AG10803 (cell line): ENCODE measurements at regions not wholly inside any gene's neighbourhood (a gene's known extent, or its start where the extent isn't known, plus 50 kb on each side); places are given as distances from the start of the nearest gene placed in this dataset.

Source experiments
- DNase-seq: peaks from one replicate; pipeline ENCODE4 v3.0.0; 2010; ENCODE audit warnings: low read depth
- H3K4me3 ChIP-seq: 2 replicates; pipeline ENCODE4 v1.5.1; 2011; ENCODE audit warnings: mild to moderate bottlenecking, low read length, control low read depth
- TF ChIP-seq, protein P1 (sequence below): conservative IDR thresholded peaks from 2 replicates; pipeline ENCODE4 v1.5.1; 2011; ENCODE audit warnings: mild to moderate bottlenecking, low read length, control low read depth, inconsistent platforms

DNA sequence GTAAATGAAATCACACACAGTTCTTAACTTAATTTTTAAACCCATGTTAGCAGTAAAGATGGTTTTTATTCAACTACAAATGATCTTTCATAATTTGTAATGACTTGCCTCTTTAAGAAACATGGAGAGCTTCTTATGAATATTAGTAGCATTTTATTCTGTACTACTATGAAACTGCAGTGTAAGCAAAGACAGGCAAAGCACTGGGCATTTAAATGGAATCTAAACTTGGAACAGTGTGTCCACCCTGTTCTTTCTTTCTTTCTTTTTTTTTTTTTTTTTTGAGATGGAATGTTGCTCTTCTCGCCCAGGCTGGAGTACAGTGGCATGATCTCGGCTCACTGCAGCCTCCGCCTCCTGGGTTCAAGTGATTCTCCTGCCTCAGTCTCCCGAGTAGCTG lies 740.4 kb upstream of the IGFBP3 start:
- no peak for DNase-seq
- H3K4me3 ChIP-seq, result no peak overlapping the region
- TF ChIP-seq, protein P1, sequence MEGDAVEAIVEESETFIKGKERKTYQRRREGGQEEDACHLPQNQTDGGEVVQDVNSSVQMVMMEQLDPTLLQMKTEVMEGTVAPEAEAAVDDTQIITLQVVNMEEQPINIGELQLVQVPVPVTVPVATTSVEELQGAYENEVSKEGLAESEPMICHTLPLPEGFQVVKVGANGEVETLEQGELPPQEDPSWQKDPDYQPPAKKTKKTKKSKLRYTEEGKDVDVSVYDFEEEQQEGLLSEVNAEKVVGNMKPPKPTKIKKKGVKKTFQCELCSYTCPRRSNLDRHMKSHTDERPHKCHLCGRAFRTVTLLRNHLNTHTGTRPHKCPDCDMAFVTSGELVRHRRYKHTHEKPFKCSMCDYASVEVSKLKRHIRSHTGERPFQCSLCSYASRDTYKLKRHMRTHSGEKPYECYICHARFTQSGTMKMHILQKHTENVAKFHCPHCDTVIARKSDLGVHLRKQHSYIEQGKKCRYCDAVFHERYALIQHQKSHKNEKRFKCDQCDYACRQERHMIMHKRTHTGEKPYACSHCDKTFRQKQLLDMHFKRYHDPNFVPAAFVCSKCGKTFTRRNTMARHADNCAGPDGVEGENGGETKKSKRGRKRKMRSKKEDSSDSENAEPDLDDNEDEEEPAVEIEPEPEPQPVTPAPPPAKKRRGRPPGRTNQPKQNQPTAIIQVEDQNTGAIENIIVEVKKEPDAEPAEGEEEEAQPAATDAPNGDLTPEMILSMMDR, result no peak

DNA sequence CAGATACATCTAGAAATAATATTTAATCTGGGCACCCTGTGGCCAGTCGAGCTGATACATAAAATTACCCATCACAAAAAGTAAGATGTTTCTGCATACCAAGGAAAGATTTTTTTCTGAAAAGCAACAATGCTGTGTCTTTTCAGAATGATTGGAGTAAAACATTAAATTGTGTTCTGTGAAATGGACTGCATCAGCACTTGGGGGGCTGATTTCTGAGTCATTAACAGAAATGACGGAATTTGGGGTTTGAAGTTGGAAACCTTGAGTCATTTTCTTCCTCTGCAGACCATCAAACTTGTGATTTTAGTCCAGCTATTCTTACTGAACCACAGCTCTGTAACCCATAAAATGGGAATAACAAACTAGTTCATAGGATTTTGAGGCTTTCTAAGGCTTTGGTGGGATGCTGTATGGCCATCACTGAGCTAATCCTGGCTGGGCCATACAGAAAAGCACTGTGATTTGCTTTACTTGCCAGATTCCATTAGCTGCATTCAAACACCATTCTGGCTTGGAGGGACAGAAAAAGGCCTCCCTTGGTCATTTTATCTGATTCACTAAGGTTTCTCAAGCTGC lies 739.4 kb upstream of the IGFBP3 start:
- TF ChIP-seq, protein P1, result no peak
- peak; percentile 23 for DNase-seq
- no peak overlapping the region for H3K4me3 ChIP-seq

DNA sequence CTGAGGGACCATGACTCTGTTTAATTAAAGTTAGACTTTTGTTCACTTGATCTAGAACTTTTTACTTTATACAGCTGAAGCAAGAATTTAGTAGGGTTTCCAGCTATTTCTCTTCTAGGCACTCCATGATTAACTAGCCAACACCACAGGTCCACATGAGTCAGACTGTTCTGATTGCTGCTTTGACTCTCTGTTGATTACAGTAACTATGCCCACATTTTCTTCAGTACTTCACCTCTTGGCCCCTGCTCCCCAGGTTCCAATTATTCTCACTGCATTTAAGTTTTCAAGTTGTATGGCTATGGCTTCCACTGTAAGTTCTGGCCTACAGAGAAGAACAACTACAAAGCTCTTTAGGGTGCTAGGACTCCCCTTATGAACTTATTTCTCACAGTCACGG lies 737.2 kb upstream of the IGFBP3 start:
- no peak overlapping the region for H3K4me3 ChIP-seq
- peak; percentile 15 for DNase-seq
- TF ChIP-seq, protein P1, result no peak

DNA sequence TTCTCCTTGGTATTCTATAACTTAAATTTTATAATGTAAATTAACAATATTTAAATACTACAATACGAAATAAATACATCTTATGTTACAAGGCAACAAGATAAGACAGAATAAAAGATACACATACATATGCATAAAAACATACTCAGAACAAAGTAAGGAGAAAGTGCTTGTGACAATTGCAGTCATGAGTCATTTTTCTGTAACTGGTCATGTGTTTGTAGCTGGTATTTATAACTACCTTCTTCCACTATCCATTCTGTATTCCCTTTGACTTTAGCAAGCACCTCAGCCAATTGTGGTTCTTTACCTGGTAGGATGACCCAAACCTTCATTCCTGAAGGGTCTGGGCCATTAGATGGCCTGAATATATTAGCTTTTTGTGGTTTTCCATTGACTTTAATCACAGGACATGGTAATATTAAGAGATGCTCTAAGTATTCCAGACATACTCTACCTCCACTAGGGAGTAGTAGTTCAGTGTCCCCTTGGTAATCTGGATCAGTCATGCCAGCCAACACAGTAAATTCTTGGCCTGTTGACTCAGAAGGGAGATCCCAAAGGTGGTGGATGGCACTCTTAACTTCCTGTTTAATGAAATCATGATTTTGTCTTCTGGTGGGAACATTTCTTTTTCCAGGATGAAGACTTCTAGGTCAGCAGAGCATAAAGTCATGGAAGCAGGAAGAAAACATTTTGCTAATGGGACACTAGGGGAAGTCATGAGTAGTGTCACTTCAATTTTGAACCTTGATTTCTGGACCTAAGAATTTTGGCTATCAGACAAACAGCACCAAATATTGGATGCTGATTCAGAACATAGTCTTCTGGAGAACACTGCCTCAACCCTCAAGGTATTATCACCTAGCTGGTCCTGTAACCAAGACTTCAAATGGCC lies 733.7 kb upstream of the IGFBP3 start:
- DNase-seq, result peak; percentile 15
- H3K4me3 ChIP-seq, result no peak overlapping the region
- TF ChIP-seq, protein P1, result no peak

DNA sequence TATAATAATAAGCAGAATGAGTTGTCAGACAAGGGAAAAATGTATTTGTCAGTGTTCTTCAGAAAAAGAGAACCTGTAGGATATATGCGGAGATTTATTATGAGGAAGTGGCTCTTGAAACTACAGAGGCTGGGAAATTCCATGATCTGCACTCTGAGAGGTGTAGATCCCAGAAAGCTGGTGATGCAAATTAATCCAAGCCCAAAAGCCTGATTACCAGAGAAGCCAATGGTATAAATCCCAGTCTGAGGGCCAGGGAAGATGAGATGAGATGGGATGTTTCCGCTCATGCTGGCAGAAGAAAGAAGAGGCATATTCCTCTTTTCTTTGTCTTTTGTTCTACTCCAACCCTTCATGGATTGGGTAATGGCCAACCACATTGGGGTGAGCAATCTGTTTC lies 732.8 kb upstream of the IGFBP3 start:
- no peak overlapping the region for H3K4me3 ChIP-seq
- no peak for DNase-seq
- TF ChIP-seq, protein P1, result no peak

DNA sequence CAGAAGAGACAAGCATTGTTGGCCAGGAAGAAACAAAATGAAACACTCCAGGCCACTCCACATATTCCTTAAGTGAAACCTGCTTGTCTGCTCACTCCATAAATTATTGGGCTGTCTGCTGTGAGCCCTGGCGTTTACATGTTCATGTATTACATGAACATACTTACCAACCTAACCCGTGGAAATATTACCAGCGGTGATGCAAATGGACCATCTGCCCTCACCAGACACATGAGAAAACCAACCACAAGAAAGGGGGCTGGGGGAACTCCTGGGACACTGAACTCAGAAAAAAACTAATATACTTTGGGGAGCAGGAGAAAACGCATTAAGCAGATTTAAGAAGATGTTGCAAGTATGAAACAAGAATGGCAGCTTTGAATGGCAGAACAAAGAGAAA lies 731.2 kb upstream of the IGFBP3 start:
- H3K4me3 ChIP-seq, result no peak overlapping the region
- no peak for DNase-seq
- TF ChIP-seq, protein P1, result no peak

DNA sequence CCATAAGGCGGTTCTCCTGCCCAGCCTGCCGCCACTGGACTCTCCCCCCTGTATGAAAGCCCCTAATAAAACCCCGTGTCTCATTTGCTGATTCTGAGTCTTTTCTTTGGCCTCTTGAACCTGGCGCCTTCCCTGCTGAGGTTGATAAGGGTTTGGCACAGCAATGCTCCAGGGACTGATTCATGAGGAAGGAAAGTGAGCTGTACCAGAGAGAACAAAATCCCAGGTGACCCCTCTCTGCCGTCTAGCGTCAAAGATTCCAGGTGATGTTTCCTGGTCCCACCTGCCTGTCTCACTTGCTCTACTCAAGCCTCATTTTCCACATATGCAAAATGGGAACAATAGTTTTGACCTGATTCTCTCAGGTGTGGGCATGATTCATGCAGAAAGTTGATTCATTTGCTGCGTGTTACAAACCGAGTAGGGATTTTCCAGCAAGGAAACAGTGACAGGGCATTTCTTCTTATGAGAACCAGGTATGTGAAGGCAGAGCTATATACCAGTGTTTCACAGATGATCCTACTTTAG lies 730.6 kb upstream of the IGFBP3 start:
- DNase-seq, result no peak
- no peak overlapping the region for H3K4me3 ChIP-seq
- TF ChIP-seq, protein P1, result no peak
